ENCODE measurements at regions not wholly inside any gene's neighbourhood (a gene's known extent, or its start where the extent isn't known, plus 50 kb on each side); places are given as distances from the start of the nearest gene placed in this dataset.

DNA sequence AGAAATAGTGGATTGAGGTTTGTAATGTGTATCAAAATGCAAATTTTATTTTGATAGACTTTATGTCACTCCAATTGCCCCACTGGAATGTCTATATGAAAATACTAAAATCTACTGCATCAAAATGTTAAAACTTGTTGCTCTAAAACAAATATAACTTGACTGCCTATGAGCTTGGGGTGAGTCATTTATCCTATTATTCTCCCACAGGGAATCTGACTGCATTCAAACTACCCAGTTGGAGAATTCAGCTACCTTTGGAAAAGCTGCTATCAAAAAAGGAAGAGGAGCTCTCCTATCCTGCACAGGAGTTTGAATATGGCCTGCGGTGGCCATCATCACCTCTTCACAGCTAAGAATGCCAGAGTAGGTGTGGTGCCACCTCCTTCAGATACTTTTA lies 173.1 kb downstream of the KLHL28 start:
- Histone ChIP-seq H4K20me1 (no peaks in the 10 kb centered on the region), H3K9ac (no peak overlapping the region), H3K4me2 (no peak overlapping the region), H3K4me3 (no peak overlapping the region), H3K27ac (no peak overlapping the region), H3K9me3 (no peaks in the 10 kb centered on the region), H3K36me3 (no peaks in the 10 kb centered on the region), H3K27me3 (no peaks in the 10 kb centered on the region), H3K4me1 (no peaks in the 10 kb centered on the region)
- no peak for TF ChIP-seq Cebpa-rat (IDR thresholded peaks at IDR 0.05)

DNA sequence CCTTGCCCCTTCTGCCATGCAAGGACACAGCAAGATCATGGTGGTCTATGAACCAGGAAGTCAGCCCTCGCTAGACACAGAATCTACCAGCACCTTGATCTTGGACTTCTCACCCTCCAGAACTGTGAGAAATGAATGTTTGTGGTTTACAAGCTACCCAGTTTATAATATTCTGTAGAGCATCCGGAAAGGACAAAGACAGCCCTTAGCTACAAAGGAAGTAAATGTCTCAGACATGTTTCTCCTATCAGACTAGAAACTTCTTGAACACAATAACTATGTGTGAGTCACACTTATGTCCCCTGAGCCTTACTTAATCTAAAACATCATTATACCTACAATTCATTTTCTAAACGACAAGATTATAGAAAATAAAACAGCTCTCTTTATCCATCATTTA lies 176.7 kb downstream of the KLHL28 start:
- Histone ChIP-seq H3K36me3 (no peaks in the 10 kb centered on the region), H3K9me3 (no peaks in the 10 kb centered on the region), H4K20me1 (no peaks in the 10 kb centered on the region), H3K4me2 (no peak overlapping the region), H3K4me1 (no peaks in the 10 kb centered on the region), H3K27ac (no peak overlapping the region), H3K27me3 (no peaks in the 10 kb centered on the region), H3K9ac (no peak overlapping the region), H3K4me3 (no peak overlapping the region)
- no peak for TF ChIP-seq Cebpa-rat (IDR thresholded peaks at IDR 0.05)

DNA sequence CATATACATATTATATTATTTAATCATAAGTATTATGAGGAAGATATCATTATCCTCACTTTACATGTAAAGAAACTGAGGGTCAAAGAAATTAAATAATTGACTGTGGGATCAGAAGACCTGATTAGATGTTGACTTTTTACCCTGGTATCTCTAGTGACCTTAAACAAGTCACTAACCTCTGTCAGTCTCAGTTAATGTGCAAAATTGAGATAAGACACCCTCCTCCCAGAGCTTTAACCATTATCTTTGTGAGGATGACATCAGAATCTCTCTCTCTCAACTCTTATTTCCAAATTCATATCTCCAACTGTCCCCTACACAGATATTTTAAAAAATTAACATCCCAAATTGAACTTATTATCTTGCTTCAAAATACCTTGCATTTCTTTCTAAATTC lies 177.8 kb downstream of the KLHL28 start:
- Histone ChIP-seq H3K27ac (no peak overlapping the region), H3K27me3 (no peaks in the 10 kb centered on the region), H3K9ac (no peak overlapping the region), H3K4me3 (no peak overlapping the region), H4K20me1 (no peaks in the 10 kb centered on the region), H3K4me1 (no peaks in the 10 kb centered on the region), H3K4me2 (no peak overlapping the region), H3K9me3 (no peaks in the 10 kb centered on the region), H3K36me3 (no peaks in the 10 kb centered on the region)
- no peak for TF ChIP-seq Cebpa-rat (IDR thresholded peaks at IDR 0.05)

DNA sequence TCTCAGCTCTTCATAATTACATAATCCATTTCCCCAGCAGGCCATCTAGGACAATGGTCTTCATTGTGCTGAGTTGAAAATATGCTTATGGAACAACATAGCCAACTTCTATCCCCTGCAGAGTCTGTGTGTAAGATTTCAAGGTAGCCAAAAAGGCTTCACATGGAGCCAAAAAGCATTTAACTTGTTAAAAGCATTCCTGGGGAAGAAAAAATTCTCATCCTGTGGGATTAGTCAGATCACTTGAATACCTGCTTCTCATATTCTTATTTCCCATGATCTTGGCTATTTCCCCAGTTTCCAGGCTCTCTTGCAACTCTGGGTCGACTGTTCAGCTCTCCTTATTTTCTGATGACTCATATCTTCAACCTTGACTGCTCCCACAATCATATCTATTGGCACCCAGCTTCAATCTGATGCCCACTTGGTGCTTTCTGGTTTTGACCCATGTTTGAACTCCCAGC lies 178.9 kb downstream of the KLHL28 start:
- Histone ChIP-seq H3K9ac (no peak overlapping the region), H3K27me3 (no peaks in the 10 kb centered on the region), H3K9me3 (no peaks in the 10 kb centered on the region), H4K20me1 (no peaks in the 10 kb centered on the region), H3K27ac (no peak overlapping the region), H3K36me3 (no peaks in the 10 kb centered on the region), H3K4me1 (no peaks in the 10 kb centered on the region), H3K4me3 (no peak overlapping the region), H3K4me2 (no peak overlapping the region)
- no peak for TF ChIP-seq Cebpa-rat (IDR thresholded peaks at IDR 0.05)

DNA sequence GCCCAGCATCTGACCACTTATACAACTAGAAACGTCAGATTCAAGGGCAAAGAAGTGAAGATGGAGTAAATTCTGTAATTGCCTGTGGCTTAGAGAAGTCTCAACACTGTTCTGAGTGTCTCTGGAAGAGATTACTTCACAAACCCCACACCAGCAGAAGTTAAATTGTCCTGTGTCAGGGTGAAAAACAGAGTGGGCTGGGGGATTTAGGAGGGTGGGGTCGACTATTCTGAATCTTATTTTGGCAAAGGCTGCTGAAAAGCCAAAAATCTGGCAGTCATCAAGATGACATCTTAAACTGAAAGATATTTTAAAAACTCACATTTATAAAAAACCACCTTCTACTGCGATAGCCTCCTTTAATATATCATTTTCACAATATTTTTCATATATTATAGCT lies 180.8 kb downstream of the KLHL28 start:
- Histone ChIP-seq H3K9me3 (no peaks in the 10 kb centered on the region), H3K4me1 (no peaks in the 10 kb centered on the region), H3K27me3 (no peaks in the 10 kb centered on the region), H3K4me2 (no peak overlapping the region), H3K27ac (no peak overlapping the region), H3K9ac (no peak overlapping the region), H3K36me3 (no peaks in the 10 kb centered on the region), H4K20me1 (no peaks in the 10 kb centered on the region), H3K4me3 (no peak overlapping the region)
- no peak for TF ChIP-seq Cebpa-rat (IDR thresholded peaks at IDR 0.05)

DNA sequence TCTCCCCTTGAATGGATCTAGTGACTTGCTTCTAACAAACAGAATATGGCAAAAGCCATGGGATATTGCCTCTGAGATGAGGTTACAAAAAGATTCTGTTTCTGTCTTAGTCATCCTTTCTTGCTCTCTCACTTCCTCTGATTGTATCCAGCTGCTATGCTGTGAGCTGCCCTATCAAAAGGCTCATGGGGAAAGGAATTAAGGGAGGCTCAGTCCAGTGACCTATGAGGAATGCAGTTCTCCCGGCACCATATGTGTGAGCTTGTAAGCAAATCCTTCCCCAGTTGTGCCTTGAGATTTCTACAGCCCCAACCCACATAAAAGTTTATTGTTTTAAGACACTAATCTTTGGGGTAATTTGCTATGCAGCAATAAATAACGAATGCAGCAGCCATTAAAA lies 183.1 kb downstream of the KLHL28 start:
- H3K9me3 ChIP-seq, result no peaks in the 10 kb centered on the region
- H4K20me1 ChIP-seq, result no peaks in the 10 kb centered on the region
- H3K4me3 ChIP-seq, result no peak overlapping the region
- TF ChIP-seq Cebpa-rat (IDR thresholded peaks at IDR 0.05), result no peak
- no peak overlapping the region for H3K4me2 ChIP-seq
- H3K4me1 ChIP-seq, result no peaks in the 10 kb centered on the region
- H3K27ac ChIP-seq, result no peak overlapping the region
- no peak overlapping the region for H3K9ac ChIP-seq
- no peaks in the 10 kb centered on the region for H3K27me3 ChIP-seq
- H3K36me3 ChIP-seq, result no peaks in the 10 kb centered on the region

DNA sequence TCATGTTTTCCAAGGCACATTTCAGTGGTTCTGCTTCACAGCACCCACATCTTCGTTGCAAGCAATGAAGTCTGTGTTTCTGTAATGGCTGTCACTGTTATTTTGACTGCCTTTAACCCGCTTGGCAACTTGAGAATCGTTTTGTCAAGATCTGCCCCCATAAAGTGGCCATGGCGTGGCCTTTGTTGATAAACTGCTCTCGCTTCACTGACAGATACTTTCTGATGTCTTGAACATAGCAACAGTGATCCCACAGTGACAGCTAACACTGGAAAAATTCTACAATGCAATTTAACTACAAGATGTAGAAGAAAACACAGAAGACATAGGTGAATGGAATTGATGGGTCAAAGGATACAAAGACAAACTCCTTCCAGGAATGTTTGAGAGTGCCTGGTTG lies 184.2 kb downstream of the KLHL28 start:
- Histone ChIP-seq H3K9ac (no peak overlapping the region), H4K20me1 (no peaks in the 10 kb centered on the region), H3K27ac (no peak overlapping the region), H3K4me1 (no peaks in the 10 kb centered on the region), H3K4me3 (no peak overlapping the region), H3K4me2 (no peak overlapping the region), H3K9me3 (no peaks in the 10 kb centered on the region), H3K36me3 (no peaks in the 10 kb centered on the region), H3K27me3 (no peaks in the 10 kb centered on the region)
- no peak for TF ChIP-seq Cebpa-rat (IDR thresholded peaks at IDR 0.05)

DNA sequence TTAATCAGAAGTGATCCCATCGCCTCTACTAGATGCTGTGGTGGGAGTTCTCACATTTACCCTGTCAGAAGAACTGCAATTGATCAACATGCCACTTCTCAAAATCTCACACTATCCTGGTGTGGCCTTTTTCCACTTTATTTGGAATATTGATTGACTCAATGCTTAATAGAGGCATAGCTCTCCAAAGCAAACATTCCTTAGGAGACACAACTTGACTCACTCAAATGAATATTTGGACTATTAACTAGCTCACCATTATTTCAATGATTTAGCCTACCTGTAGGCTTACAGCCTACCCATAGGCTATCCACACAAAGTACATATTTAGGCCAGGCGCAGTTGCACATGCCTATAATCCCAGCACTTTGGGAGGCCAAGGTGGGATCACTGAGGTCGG lies 186.5 kb downstream of the KLHL28 start:
- H3K4me3 ChIP-seq, result no peak overlapping the region
- no peaks in the 10 kb centered on the region for H4K20me1 ChIP-seq
- no peak overlapping the region for H3K27ac ChIP-seq
- H3K9ac ChIP-seq, result no peak overlapping the region
- no peak overlapping the region for H3K4me2 ChIP-seq
- H3K9me3 ChIP-seq, result no peaks in the 10 kb centered on the region
- H3K27me3 ChIP-seq, result no peaks in the 10 kb centered on the region
- no peak for TF ChIP-seq Cebpa-rat (IDR thresholded peaks at IDR 0.05)
- no peaks in the 10 kb centered on the region for H3K4me1 ChIP-seq
- no peaks in the 10 kb centered on the region for H3K36me3 ChIP-seq

DNA sequence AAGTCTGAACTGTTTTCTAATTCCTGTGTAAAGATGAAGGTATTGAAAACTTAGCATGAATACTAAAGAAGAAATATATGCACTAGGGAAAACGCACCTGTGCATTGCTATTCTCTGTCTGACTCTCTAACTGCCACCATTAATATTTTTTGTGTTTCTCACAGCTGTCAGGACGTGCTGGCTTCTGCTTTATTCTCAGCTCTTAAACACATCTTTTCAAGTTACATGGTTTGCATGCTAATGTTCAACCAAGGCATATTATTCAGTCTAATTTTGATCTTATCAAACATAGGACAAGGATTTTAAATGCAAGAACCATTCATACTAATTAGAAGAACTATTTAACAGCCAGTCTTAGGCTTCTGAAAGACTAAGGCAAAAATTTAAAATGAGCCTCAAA lies 187.4 kb downstream of the KLHL28 start:
- no peak overlapping the region for H3K27ac ChIP-seq
- H3K36me3 ChIP-seq, result no peaks in the 10 kb centered on the region
- H3K9me3 ChIP-seq, result no peaks in the 10 kb centered on the region
- no peaks in the 10 kb centered on the region for H4K20me1 ChIP-seq
- H3K4me3 ChIP-seq, result no peak overlapping the region
- no peak for TF ChIP-seq Cebpa-rat (IDR thresholded peaks at IDR 0.05)
- H3K4me2 ChIP-seq, result no peak overlapping the region
- no peaks in the 10 kb centered on the region for H3K27me3 ChIP-seq
- no peaks in the 10 kb centered on the region for H3K4me1 ChIP-seq
- H3K9ac ChIP-seq, result no peak overlapping the region

DNA sequence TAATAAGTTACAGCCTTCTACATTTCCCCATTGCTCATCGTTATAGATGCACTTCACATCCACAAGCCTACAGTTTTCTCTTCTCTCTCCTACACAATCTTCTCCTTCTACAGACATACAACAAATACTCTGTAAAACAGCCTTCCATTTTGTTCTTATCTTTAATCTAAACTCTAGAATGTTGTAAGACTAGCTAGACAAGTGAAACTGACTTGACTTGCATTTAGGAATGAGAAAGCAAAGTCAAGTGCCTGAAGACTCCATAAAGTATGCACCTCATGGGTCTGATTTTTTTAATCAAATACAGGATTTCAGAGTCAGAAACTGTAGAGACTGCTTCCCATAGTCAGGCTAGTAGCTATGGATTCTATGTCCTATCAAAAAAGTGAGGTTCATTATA lies 190.3 kb downstream of the KLHL28 start:
- H3K9ac ChIP-seq, result no peak overlapping the region
- no peaks in the 10 kb centered on the region for H3K4me1 ChIP-seq
- H3K4me3 ChIP-seq, result no peak overlapping the region
- no peaks in the 10 kb centered on the region for H3K36me3 ChIP-seq
- no peaks in the 10 kb centered on the region for H3K27me3 ChIP-seq
- no peak for TF ChIP-seq Cebpa-rat (IDR thresholded peaks at IDR 0.05)
- no peak overlapping the region for H3K27ac ChIP-seq
- H3K4me2 ChIP-seq, result no peak overlapping the region
- no peaks in the 10 kb centered on the region for H4K20me1 ChIP-seq
- H3K9me3 ChIP-seq, result no peaks in the 10 kb centered on the region

DNA sequence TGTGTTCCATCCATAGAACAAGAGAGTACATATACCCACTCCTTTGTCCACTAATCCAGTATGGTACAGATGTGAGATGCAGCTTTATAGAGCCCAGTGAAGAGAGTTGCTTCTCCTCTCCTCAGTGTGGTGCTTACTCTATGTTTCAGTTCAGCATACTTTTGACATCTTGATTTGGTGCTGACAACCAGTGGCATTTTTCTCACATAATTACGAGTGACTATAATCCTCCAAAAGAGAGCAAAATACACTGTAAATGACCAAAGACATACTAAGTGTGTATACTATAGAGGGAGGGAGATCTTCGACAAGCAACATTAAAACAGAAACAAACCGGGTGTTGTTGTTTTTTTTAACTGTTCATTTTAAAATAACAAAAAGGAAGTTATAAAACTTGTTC lies 191.5 kb downstream of the KLHL28 start:
- Histone ChIP-seq H3K27me3 (no peaks in the 10 kb centered on the region), H3K9me3 (no peaks in the 10 kb centered on the region), H3K36me3 (no peaks in the 10 kb centered on the region), H4K20me1 (no peaks in the 10 kb centered on the region), H3K9ac (no peak overlapping the region), H3K4me2 (no peak overlapping the region), H3K4me3 (no peak overlapping the region), H3K4me1 (no peaks in the 10 kb centered on the region), H3K27ac (no peak overlapping the region)
- no peak for TF ChIP-seq Cebpa-rat (IDR thresholded peaks at IDR 0.05)

Data from BLaER1 (cell line).